Type B pancreatic cell (in vitro differentiated cells): ENCODE measurements at regions not wholly inside any gene's neighbourhood (a gene's known extent, or its start where the extent isn't known, plus 50 kb on each side); places are given as distances from the start of the nearest gene placed in this dataset.

Experiments used
- DNase-seq: peaks from one replicate; pipeline ENCODE4 v3.0.0; 2021; ENCODE audit warnings: mixed read lengths; ENCODE audit not compliant: unreplicated experiment; ENCODE audit errors: extremely low spot score
- H3K27ac Mint-ChIP-seq: 2 replicates; pipeline ENCODE4 v1.8.0; 2021; ENCODE audit warnings: mild to moderate bottlenecking, mixed read lengths
- H3K27me3 Mint-ChIP-seq: 2 replicates; pipeline ENCODE4 v1.8.0; 2021; ENCODE audit warnings: mixed read lengths
- H3K36me3 Mint-ChIP-seq: 2 replicates; pipeline ENCODE4 v1.8.0; 2021; ENCODE audit warnings: mixed read lengths
- H3K4me1 Mint-ChIP-seq: one replicate; pipeline ENCODE4 v1.8.0; 2021; ENCODE audit warnings: mixed read lengths; ENCODE audit not compliant: unreplicated experiment
- H3K4me3 Mint-ChIP-seq: 2 replicates; pipeline ENCODE4 v1.8.0; 2021; ENCODE audit warnings: mild to moderate bottlenecking, mixed read lengths
- H3K9me3 Mint-ChIP-seq: 2 replicates; pipeline ENCODE4 v1.8.0; 2021; ENCODE audit warnings: mixed read lengths
- CTCF ChIP-seq: fragments of 200-600 bp; sonication (generic); conservative IDR thresholded peaks from 2 replicates; pipeline ENCODE4 v1.5.0; 2021; ENCODE audit warnings: antibody characterized with exemption, mild to moderate bottlenecking

- Mint-ChIP-seq H3K4me3 (no peak overlapping the region), H3K27ac (no peak overlapping the region), H3K9me3 (no peaks in the 10 kb centered on the region), H3K36me3 (no peaks in the 10 kb centered on the region), H3K27me3 (peaks cover 5% of the 10 kb centered on the region), H3K4me1 (peaks cover 4% of the 10 kb centered on the region)
- DNase-seq: no peak
- no peak for TF ChIP-seq CTCF
Observed at GRCh38 chr1:208421486-208421885, 177.3 kb upstream of the PLXNA2 start.

- no peak overlapping the region for H3K27ac Mint-ChIP-seq
- H3K4me3 Mint-ChIP-seq: no peak overlapping the region
- H3K9me3 Mint-ChIP-seq: no peaks in the 10 kb centered on the region
- H3K4me1 Mint-ChIP-seq: peaks cover 4% of the 10 kb centered on the region
- DNase-seq: no peak
- peaks cover 5% of the 10 kb centered on the region for H3K27me3 Mint-ChIP-seq
- no peaks in the 10 kb centered on the region for H3K36me3 Mint-ChIP-seq
- TF ChIP-seq CTCF: no peak
Observed at GRCh38 chr1:208423526-208423925, 179.3 kb upstream of the PLXNA2 start.

GRCh38 chr1:208425096-208425495 lies 180.9 kb upstream of the PLXNA2 start:
- no peak for DNase-seq
- no peaks in the 10 kb centered on the region for H3K9me3 Mint-ChIP-seq
- H3K36me3 Mint-ChIP-seq: no peaks in the 10 kb centered on the region
- no peak for TF ChIP-seq CTCF
- H3K4me1 Mint-ChIP-seq: peaks cover 4% of the 10 kb centered on the region
- H3K27me3 Mint-ChIP-seq: no peaks in the 10 kb centered on the region
- no peak overlapping the region for H3K27ac Mint-ChIP-seq
- no peak overlapping the region for H3K4me3 Mint-ChIP-seq

GRCh38 chr1:208430220-208430619 lies 186.0 kb upstream of the PLXNA2 start:
- no peaks in the 10 kb centered on the region for H3K27me3 Mint-ChIP-seq
- no peaks in the 10 kb centered on the region for H3K36me3 Mint-ChIP-seq
- H3K9me3 Mint-ChIP-seq: no peaks in the 10 kb centered on the region
- peak overlapping the region; percentile 36 for H3K27ac Mint-ChIP-seq
- no peak for TF ChIP-seq CTCF
- no peak for DNase-seq
- H3K4me3 Mint-ChIP-seq: no peak overlapping the region
- peaks cover 22% of the 10 kb centered on the region for H3K4me1 Mint-ChIP-seq

GRCh38 chr1:208431721-208432120 lies 187.5 kb upstream of the PLXNA2 start:
- DNase-seq: no peak
- Mint-ChIP-seq H3K4me1 (peaks cover 22% of the 10 kb centered on the region), H3K27ac (no peak overlapping the region)

More at GRCh38 chr1:208431721-208432120, 187.5 kb upstream of the PLXNA2 start:
- Mint-ChIP-seq H3K4me3 (no peak overlapping the region), H3K9me3 (no peaks in the 10 kb centered on the region), H3K27me3 (no peaks in the 10 kb centered on the region), H3K36me3 (no peaks in the 10 kb centered on the region)
- no peak for TF ChIP-seq CTCF
